LHCN-M2 (cell line): ENCODE measurements at regions not wholly inside any gene's neighbourhood (a gene's known extent, or its start where the extent isn't known, plus 50 kb on each side); places are given as distances from the start of the nearest gene placed in this dataset.

Source experiments
- DNase-seq: peaks from one replicate; pipeline ENCODE4 v3.0.0-alpha.2; 2012; ENCODE audit warnings: low read depth

GRCh38 chr3:14286887-14287500, 108.4 kb downstream of the LSM3 start:
- DNase-seq, result no peak

- DNase-seq, result no peak
Measured at GRCh38 chr3:14288177-14288788, 109.7 kb downstream of the LSM3 start.

- DNase-seq, result no peak
Measured at GRCh38 chr3:14288833-14289451, 110.3 kb downstream of the LSM3 start.

GRCh38 chr3:14289590-14290461, 111.2 kb downstream of the LSM3 start:
- peak; percentile 97 for DNase-seq

- no peak for DNase-seq
Measured at GRCh38 chr3:14290631-14291385, 111.6 kb upstream of the SLC6A6 start.

- no peak for DNase-seq
Measured at GRCh38 chr3:14295037-14295436, 107.4 kb upstream of the SLC6A6 start.

- no peak for DNase-seq
Measured at GRCh38 chr3:14295801-14296200, 106.6 kb upstream of the SLC6A6 start.

- DNase-seq, result no peak
Measured at GRCh38 chr3:14297305-14297704, 105.1 kb upstream of the SLC6A6 start.

GRCh38 chr3:14297784-14298236, 104.6 kb upstream of the SLC6A6 start:
- DNase-seq, result no peak

- DNase-seq, result no peak
Measured at GRCh38 chr3:14298442-14298841, 104.0 kb upstream of the SLC6A6 start.

GRCh38 chr3:14298991-14299555, 103.3 kb upstream of the SLC6A6 start:
- DNase-seq, result no peak

- DNase-seq, result no peak
Measured at GRCh38 chr3:14299767-14300166, 102.6 kb upstream of the SLC6A6 start.

GRCh38 chr3:14300721-14301399, 101.5 kb upstream of the SLC6A6 start:
- DNase-seq, result no peak

- DNase-seq, result no peak
Measured at GRCh38 chr3:14301558-14301957, 100.8 kb upstream of the SLC6A6 start.

- DNase-seq, result no peak
Measured at GRCh38 chr3:14303336-14304100, 98.9 kb upstream of the SLC6A6 start.

GRCh38 chr3:14304101-14305045, 98.0 kb upstream of the SLC6A6 start:
- DNase-seq, result no peak

GRCh38 chr3:14305324-14305723, 97.1 kb upstream of the SLC6A6 start:
- DNase-seq, result no peak

GRCh38 chr3:14306142-14306541, 96.3 kb upstream of the SLC6A6 start:
- DNase-seq, result no peak
